ENCODE measurements at regions not wholly inside any gene's neighbourhood (a gene's known extent, or its start where the extent isn't known, plus 50 kb on each side); places are given as distances from the start of the nearest gene placed in this dataset.

GRCh38 chr10:47189802-47190201, 110.2 kb upstream of the GDF10 start:
- TF ChIP-seq POLR2A (IDR thresholded peaks at IDR 0.05) (no peak), CTCF (IDR thresholded peaks at IDR 0.05) (no peak), EP300 (IDR thresholded peaks at IDR 0.05; ENCODE audit: low read depth) (no peak), POLR2AphosphoS5 (IDR thresholded peaks at IDR 0.05) (no peak)
